ENCODE measurements at regions not wholly inside any gene's neighbourhood (a gene's known extent, or its start where the extent isn't known, plus 50 kb on each side); places are given as distances from the start of the nearest gene placed in this dataset.

DNA sequence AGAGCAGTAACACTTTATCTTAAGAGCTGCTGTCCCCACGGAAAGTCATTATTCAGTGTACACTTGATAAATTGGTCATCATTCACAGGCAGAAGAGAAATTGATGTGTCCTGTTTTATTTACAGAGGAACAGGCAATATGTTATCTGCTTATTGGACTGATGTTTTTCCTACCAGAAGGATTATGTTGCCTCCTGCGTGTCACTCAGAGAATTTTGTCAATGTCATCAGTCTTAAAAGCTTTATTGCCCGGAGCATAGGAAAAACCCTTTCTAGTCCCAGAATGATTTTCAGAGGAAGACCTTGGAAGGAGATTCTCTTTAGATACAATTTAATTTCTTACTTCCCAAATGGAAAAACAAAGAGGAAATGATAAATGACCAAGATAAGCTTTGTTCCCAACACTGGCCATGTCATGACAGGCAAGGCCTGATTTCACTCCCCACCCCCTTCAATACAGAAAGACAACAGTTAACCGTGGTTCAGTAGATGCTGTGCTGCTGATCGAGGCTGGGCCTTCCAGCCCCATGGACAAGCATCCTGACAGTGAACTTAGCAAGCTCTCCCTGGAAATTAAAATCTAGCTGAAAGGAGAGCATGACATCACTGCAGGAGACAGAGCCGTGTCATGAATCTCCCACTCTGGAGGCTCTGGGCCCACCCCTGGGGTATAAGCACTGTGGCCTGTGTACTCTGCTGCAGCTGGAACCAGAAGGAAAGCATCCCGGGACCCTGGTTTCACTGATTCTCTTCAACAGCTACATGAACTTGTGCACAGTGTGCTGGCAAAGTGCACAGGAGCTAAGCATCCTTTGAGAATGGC is 118.8 kb upstream of the LYZL2 start:
- no TSS peak for BruUV-seq (replicated peaks)
- no peak overlapping the region for H3K4me3 Mint-ChIP-seq (ENCODE audit: low read depth, unreplicated experiment)
- no peaks in the 10 kb centered on the region for H3K4me1 Mint-ChIP-seq (ENCODE audit: low read depth, unreplicated experiment)
- intact Hi-C loops (cut with micrococcal nuclease; ENCODE audit: unreplicated experiment) = no loop called here
- no peak for DNase-seq
- no peaks in the 10 kb centered on the region for H3K9me3 Mint-ChIP-seq (ENCODE audit: low read depth, unreplicated experiment)
- CTCF ChIA-PET = no interaction called here
- H3K27ac Mint-ChIP-seq (ENCODE audit: unreplicated experiment) = no peak overlapping the region
- TF ChIP-seq, protein P1, sequence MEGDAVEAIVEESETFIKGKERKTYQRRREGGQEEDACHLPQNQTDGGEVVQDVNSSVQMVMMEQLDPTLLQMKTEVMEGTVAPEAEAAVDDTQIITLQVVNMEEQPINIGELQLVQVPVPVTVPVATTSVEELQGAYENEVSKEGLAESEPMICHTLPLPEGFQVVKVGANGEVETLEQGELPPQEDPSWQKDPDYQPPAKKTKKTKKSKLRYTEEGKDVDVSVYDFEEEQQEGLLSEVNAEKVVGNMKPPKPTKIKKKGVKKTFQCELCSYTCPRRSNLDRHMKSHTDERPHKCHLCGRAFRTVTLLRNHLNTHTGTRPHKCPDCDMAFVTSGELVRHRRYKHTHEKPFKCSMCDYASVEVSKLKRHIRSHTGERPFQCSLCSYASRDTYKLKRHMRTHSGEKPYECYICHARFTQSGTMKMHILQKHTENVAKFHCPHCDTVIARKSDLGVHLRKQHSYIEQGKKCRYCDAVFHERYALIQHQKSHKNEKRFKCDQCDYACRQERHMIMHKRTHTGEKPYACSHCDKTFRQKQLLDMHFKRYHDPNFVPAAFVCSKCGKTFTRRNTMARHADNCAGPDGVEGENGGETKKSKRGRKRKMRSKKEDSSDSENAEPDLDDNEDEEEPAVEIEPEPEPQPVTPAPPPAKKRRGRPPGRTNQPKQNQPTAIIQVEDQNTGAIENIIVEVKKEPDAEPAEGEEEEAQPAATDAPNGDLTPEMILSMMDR (IDR thresholded peaks at IDR 0.05; ENCODE audit: unreplicated experiment) = no peak
- H3K36me3 Mint-ChIP-seq (ENCODE audit: insufficient read depth, unreplicated experiment) = no peaks in the 10 kb centered on the region
- peaks cover 14% of the 10 kb centered on the region for H3K27me3 Mint-ChIP-seq (ENCODE audit: unreplicated experiment)

DNA sequence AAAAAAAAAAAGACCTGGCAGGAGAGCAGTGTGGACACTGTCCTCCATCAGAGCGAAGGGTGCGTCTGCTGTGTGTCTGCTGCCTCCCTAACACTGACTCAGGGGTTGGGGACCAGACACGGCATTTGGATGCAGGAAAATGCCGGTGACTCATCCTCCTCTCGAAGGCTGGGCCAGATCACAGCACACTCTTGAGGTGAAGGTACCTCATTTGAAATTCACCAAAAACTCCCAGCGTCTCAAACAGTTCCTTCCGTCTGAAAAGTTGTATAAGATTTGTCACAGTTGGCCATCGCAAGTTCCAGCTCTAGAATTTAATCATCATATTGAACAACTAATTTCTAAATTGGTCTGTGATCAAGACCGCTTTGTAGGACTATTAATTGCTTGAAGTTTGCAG is 118.1 kb upstream of the LYZL2 start:
- no peak overlapping the region for H3K4me3 Mint-ChIP-seq (ENCODE audit: low read depth, unreplicated experiment)
- no peaks in the 10 kb centered on the region for H3K4me1 Mint-ChIP-seq (ENCODE audit: low read depth, unreplicated experiment)
- TF ChIP-seq, protein P1 (IDR thresholded peaks at IDR 0.05; ENCODE audit: unreplicated experiment) = no peak
- CTCF ChIA-PET = interaction anchor here (0.5 kb wide), 1 partner anchor 234 kb away, joined by 3 read pairs; no protein-coding TSS in a partner anchor
- DNase-seq = no peak
- no peak overlapping the region for H3K27ac Mint-ChIP-seq (ENCODE audit: unreplicated experiment)
- intact Hi-C loops (cut with micrococcal nuclease; ENCODE audit: unreplicated experiment) = no loop called here
- H3K36me3 Mint-ChIP-seq (ENCODE audit: insufficient read depth, unreplicated experiment) = no peaks in the 10 kb centered on the region
- H3K27me3 Mint-ChIP-seq (ENCODE audit: unreplicated experiment) = peaks cover 20% of the 10 kb centered on the region
- no peaks in the 10 kb centered on the region for H3K9me3 Mint-ChIP-seq (ENCODE audit: low read depth, unreplicated experiment)
- BruUV-seq (replicated peaks) = no TSS peak

DNA sequence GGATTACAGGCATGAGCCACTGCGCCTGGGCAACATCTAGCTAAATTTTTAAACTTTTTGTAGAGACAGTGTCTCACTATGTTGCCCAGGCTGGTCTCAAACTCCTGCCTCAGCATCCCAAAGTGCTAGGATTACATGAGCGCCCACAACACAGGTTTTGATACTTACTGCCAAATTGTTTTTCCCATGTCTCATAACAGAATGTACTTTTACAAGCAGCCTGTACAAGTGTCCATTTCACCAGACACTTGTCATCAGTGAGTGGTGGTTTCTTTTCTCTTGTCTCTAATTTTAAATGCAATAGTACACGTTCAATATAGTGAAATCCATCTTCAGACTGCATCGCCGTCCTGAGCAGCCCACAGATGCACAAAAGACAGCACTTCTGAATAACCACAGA is 116.4 kb upstream of the LYZL2 start:
- no peaks in the 10 kb centered on the region for H3K4me1 Mint-ChIP-seq (ENCODE audit: low read depth, unreplicated experiment)
- H3K36me3 Mint-ChIP-seq (ENCODE audit: insufficient read depth, unreplicated experiment) = no peaks in the 10 kb centered on the region
- peaks cover 28% of the 10 kb centered on the region for H3K27me3 Mint-ChIP-seq (ENCODE audit: unreplicated experiment)
- DNase-seq = no peak
- intact Hi-C loops (cut with micrococcal nuclease; ENCODE audit: unreplicated experiment) = no loop called here
- H3K9me3 Mint-ChIP-seq (ENCODE audit: low read depth, unreplicated experiment) = no peaks in the 10 kb centered on the region
- BruUV-seq (replicated peaks) = no TSS peak
- CTCF ChIA-PET = interaction anchor here (1.0 kb wide), 1 partner anchor 60 kb away, joined by 3 read pairs; no protein-coding TSS in a partner anchor
- no peak overlapping the region for H3K4me3 Mint-ChIP-seq (ENCODE audit: low read depth, unreplicated experiment)
- no peak overlapping the region for H3K27ac Mint-ChIP-seq (ENCODE audit: unreplicated experiment)
- TF ChIP-seq, protein P1 (IDR thresholded peaks at IDR 0.05; ENCODE audit: unreplicated experiment) = no peak

DNA sequence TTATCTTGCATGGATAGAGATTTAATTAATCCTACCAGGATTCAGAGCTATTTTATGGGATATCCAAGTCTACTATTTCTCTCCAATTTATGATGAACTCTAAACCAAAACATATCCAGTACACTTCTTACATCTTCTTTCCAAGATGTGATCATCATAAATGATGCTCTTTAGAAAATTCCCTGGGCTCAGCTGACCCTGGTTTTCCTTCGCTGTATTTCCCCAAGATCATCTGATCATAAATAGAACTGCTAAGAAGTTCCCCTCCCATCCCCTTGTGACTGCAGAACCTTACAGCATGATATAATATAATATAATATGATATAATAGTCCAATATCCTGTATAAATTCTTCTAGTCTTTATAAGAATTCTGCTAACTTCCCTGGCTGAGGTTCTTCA is 114.6 kb upstream of the LYZL2 start:
- no peaks in the 10 kb centered on the region for H3K36me3 Mint-ChIP-seq (ENCODE audit: insufficient read depth, unreplicated experiment)
- no peak for DNase-seq
- CTCF ChIA-PET = no interaction called here
- BruUV-seq (replicated peaks) = no TSS peak
- no peak overlapping the region for H3K4me3 Mint-ChIP-seq (ENCODE audit: low read depth, unreplicated experiment)
- no peak overlapping the region for H3K27ac Mint-ChIP-seq (ENCODE audit: unreplicated experiment)
- no peaks in the 10 kb centered on the region for H3K4me1 Mint-ChIP-seq (ENCODE audit: low read depth, unreplicated experiment)
- peaks cover 14% of the 10 kb centered on the region for H3K27me3 Mint-ChIP-seq (ENCODE audit: unreplicated experiment)
- intact Hi-C loops (cut with micrococcal nuclease; ENCODE audit: unreplicated experiment) = no loop called here
- H3K9me3 Mint-ChIP-seq (ENCODE audit: low read depth, unreplicated experiment) = no peaks in the 10 kb centered on the region
- TF ChIP-seq, protein P1 (IDR thresholded peaks at IDR 0.05; ENCODE audit: unreplicated experiment) = no peak

All from Calu3 (cell line).